ENCODE measurements at regions not wholly inside any gene's neighbourhood (a gene's known extent, or its start where the extent isn't known, plus 50 kb on each side); places are given as distances from the start of the nearest gene placed in this dataset.

- TF ChIP-seq USF1 (IDR thresholded peaks at IDR 0.05) = no peak
- TF ChIP-seq MAX (IDR thresholded peaks at IDR 0.05) = no peak
- TF ChIP-seq CEBPB (IDR thresholded peaks at IDR 0.05) = no peak
- no peak for TF ChIP-seq RAD21 (IDR thresholded peaks at IDR 0.05; ENCODE audit: low read depth)
- no peak for TF ChIP-seq FOXM1 (IDR thresholded peaks at IDR 0.05; ENCODE audit: borderline replicate concordance, low read depth)
- no peak for TF ChIP-seq YY1 (IDR thresholded peaks at IDR 0.05; ENCODE audit: low read depth)
- TF ChIP-seq REST (IDR thresholded peaks at IDR 0.05; ENCODE audit: low read depth) = no peak
- TF ChIP-seq TEAD4 (IDR thresholded peaks at IDR 0.05) = no peak
- TF ChIP-seq TCF12 (IDR thresholded peaks at IDR 0.05; ENCODE audit: low read depth) = no peak
- TF ChIP-seq TAF1 (IDR thresholded peaks at IDR 0.05; ENCODE audit: low read depth) = no peak
- TF ChIP-seq EP300 (IDR thresholded peaks at IDR 0.05; ENCODE audit: borderline replicate concordance) = no peak
- no peak for TF ChIP-seq EGR1 (IDR thresholded peaks at IDR 0.05)
- TF ChIP-seq CREB1 (IDR thresholded peaks at IDR 0.05; ENCODE audit: low read depth) = no peak
- no peak for TF ChIP-seq ZBTB7A (IDR thresholded peaks at IDR 0.05; ENCODE audit: low read depth)
Measured at GRCh38 chr12:94909663-94910062, 93.8 kb downstream of the NDUFA12 start.

Measured in Ishikawa (cell line).